WERI-Rb-1 (cell line): ENCODE measurements at regions not wholly inside any gene's neighbourhood (a gene's known extent, or its start where the extent isn't known, plus 50 kb on each side); places are given as distances from the start of the nearest gene placed in this dataset.

Experiments used
- DNase-seq: peaks from one replicate; pipeline ENCODE4 v3.0.0-alpha.2; 2020
- H3K27ac ChIP-seq: fragments of 250-450 bp; sonication (Bioruptor Pico); 2 replicates; pipeline ENCODE4 v1.5.1; 2020; ENCODE audit warnings: mild to moderate bottlenecking, moderate library complexity
- H3K27me3 ChIP-seq: fragments of 250-450 bp; sonication (Bioruptor Pico); 2 replicates; pipeline ENCODE4 v1.5.1; 2021; ENCODE audit warnings: mild to moderate bottlenecking, low read depth, moderate library complexity; ENCODE audit not compliant: insufficient read depth, severe bottlenecking
- H3K36me3 ChIP-seq: fragments of 250-450 bp; sonication (Bioruptor Pico); 2 replicates; pipeline ENCODE4 v1.5.1; 2020; ENCODE audit warnings: mild to moderate bottlenecking, moderate library complexity
- H3K4me3 ChIP-seq: 2 replicates; pipeline ENCODE4 v1.5.1; 2011; ENCODE audit warnings: low read depth, mild to moderate bottlenecking, control low read depth, low read length
- H3K9me3 ChIP-seq: fragments of 250-450 bp; sonication (Bioruptor Pico); 2 replicates; pipeline ENCODE4 v1.5.1; 2021; ENCODE audit warnings: mild to moderate bottlenecking, moderate library complexity; ENCODE audit not compliant: severe bottlenecking
- CTCF ChIP-seq: IDR thresholded peaks from 2 replicates; pipeline ENCODE4 v1.5.1; 2011; ENCODE audit warnings: low read depth, mild to moderate bottlenecking, control low read depth, inconsistent platforms, low read length

- Histone ChIP-seq H3K36me3 (no peaks in the 10 kb centered on the region), H3K27ac (no peak overlapping the region), H3K9me3 (no peaks in the 10 kb centered on the region), H3K27me3 (peaks cover 11% of the 10 kb centered on the region), H3K4me3 (no peak overlapping the region)
- no peak for TF ChIP-seq CTCF
- DNase-seq, result no peak
Observed at GRCh38 chr7:50962962-50963374, 180.3 kb upstream of the GRB10 start.

GRCh38 chr7:50962281-50962883 lies 179.7 kb upstream of the GRB10 start:
- no peak for DNase-seq
- H3K4me3 ChIP-seq, result no peak overlapping the region
- no peak for TF ChIP-seq CTCF
- no peaks in the 10 kb centered on the region for H3K36me3 ChIP-seq
- peaks cover 10% of the 10 kb centered on the region for H3K27me3 ChIP-seq
- H3K27ac ChIP-seq, result no peak overlapping the region
- no peaks in the 10 kb centered on the region for H3K9me3 ChIP-seq

- Histone ChIP-seq H3K36me3 (no peaks in the 10 kb centered on the region), H3K27ac (no peak overlapping the region), H3K9me3 (no peaks in the 10 kb centered on the region), H3K4me3 (no peak overlapping the region), H3K27me3 (peaks cover 3% of the 10 kb centered on the region)
- TF ChIP-seq CTCF, result no peak
- no peak for DNase-seq
Observed at GRCh38 chr7:50960621-50961310, 178.1 kb upstream of the GRB10 start.

- Histone ChIP-seq H3K4me3 (no peak overlapping the region), H3K27ac (no peak overlapping the region), H3K27me3 (no peaks in the 10 kb centered on the region), H3K36me3 (no peaks in the 10 kb centered on the region), H3K9me3 (no peaks in the 10 kb centered on the region)
- TF ChIP-seq CTCF, result no peak
- DNase-seq, result no peak
Observed at GRCh38 chr7:50959991-50960390, 177.3 kb upstream of the GRB10 start.

GRCh38 chr7:50959560-50959959 lies 176.9 kb upstream of the GRB10 start:
- Histone ChIP-seq H3K4me3 (no peak overlapping the region), H3K9me3 (no peaks in the 10 kb centered on the region), H3K27ac (no peak overlapping the region), H3K36me3 (no peaks in the 10 kb centered on the region), H3K27me3 (no peaks in the 10 kb centered on the region)
- DNase-seq, result no peak
- TF ChIP-seq CTCF, result no peak
